Cardiac fibroblast (primary cell): ENCODE measurements at regions not wholly inside any gene's neighbourhood (a gene's known extent, or its start where the extent isn't known, plus 50 kb on each side); places are given as distances from the start of the nearest gene placed in this dataset.

Source experiments
- DNase-seq, 2 donors: peaks; one replicate each; pipeline versions ENCODE4 v3.0.0 to v3.0.0-alpha.2; 2010; ENCODE audit warnings: low read depth in 2 of 2
- H3K4me3 ChIP-seq, 2 donors: replicated peaks in 1 of 2; 1 replicate in 1 of 2; 2 replicates in 1 of 2; pipeline ENCODE4 v1.5.1; 2011; ENCODE audit warnings: low read depth in 2 of 2, low read length in 2 of 2, mild to moderate bottlenecking in 2 of 2, moderate library complexity in 1 of 2
- TF ChIP-seq, protein P1 (sequence below): IDR thresholded peaks from one replicate; pipeline ENCODE4 v1.5.1; 2011; ENCODE audit warnings: low read depth, mild to moderate bottlenecking, low read length, inconsistent platforms

DNA sequence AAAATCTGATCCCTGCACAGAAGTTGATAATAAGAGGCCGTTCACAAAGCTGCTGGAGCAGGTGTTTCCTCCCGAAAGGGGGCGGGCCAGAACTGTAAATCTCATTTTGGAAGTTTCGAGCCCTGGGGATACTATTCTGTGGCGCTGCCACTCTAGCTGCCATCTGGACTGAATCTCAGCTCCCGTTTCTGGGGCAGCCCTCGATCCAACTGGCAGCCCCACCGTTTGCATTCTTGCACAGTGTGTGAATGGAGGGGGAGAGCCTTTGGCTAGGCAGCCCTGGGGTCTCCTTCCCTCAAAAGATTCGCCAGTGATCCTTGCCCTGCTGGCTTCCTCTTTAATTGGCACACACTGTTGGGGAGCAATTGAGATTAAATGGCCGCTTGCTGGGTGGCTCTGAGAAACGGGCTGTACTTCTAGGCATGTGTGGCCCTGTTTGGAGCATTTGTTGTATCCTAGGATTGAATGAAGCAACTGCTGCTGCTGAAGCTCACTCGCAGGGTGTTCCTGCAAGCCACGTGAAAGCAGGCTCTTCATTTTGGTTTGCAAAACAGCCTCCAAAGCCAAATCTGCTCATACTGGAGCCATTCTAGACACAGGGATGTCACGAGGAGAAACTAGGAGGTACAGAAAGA, 57.2 kb upstream of the TOPAZ1 start:
- DNase-seq, result no peak
- no peak overlapping the region for H3K4me3 ChIP-seq
- TF ChIP-seq, protein P1, sequence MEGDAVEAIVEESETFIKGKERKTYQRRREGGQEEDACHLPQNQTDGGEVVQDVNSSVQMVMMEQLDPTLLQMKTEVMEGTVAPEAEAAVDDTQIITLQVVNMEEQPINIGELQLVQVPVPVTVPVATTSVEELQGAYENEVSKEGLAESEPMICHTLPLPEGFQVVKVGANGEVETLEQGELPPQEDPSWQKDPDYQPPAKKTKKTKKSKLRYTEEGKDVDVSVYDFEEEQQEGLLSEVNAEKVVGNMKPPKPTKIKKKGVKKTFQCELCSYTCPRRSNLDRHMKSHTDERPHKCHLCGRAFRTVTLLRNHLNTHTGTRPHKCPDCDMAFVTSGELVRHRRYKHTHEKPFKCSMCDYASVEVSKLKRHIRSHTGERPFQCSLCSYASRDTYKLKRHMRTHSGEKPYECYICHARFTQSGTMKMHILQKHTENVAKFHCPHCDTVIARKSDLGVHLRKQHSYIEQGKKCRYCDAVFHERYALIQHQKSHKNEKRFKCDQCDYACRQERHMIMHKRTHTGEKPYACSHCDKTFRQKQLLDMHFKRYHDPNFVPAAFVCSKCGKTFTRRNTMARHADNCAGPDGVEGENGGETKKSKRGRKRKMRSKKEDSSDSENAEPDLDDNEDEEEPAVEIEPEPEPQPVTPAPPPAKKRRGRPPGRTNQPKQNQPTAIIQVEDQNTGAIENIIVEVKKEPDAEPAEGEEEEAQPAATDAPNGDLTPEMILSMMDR, result no peak

GRCh38 chr3:44185396-44185915, 56.2 kb upstream of the TOPAZ1 start:
- H3K4me3 ChIP-seq, result no peak overlapping the region
- DNase-seq, result no peak
- TF ChIP-seq, protein P1, result no peak

- TF ChIP-seq, protein P1, result no peak
- no peak for DNase-seq
- no peak overlapping the region for H3K4me3 ChIP-seq
Observed at GRCh38 chr3:44186111-44186672, 55.5 kb upstream of the TOPAZ1 start.

- DNase-seq, result no peak
- TF ChIP-seq, protein P1, result no peak
- H3K4me3 ChIP-seq, result no peak overlapping the region
Observed at GRCh38 chr3:44186712-44187111, 55.0 kb upstream of the TOPAZ1 start.
